ENCODE measurements at regions not wholly inside any gene's neighbourhood (a gene's known extent, or its start where the extent isn't known, plus 50 kb on each side); places are given as distances from the start of the nearest gene placed in this dataset.
"Not testable (repeated sequence)": the region's sequence is repeated elsewhere in the genome, so short reads cannot be mapped to it uniquely, and the experiment has no call there.

GRCh38 chr13:109939180-109939579 is 152.8 kb upstream of the IRS2 start:
- intact Hi-C loops (cut with DNase I): no loop called here
- H3K4me1 ChIP-seq: no peaks in the 10 kb centered on the region

GRCh38 chr13:109938255-109938936 is 152.0 kb upstream of the IRS2 start:
- DNase-seq: no peak
- intact Hi-C loops (cut with DNase I): no loop called here
- Histone ChIP-seq H3K27me3 (no peaks in the 10 kb centered on the region), H3K9ac (ENCODE audit: low read depth in 2 of 2, low read length in 2 of 2) (no peak overlapping the region), H3K9me3 (no peaks in the 10 kb centered on the region), H3K4me3 (no peak overlapping the region), H3K27ac (no peak overlapping the region), H3K4me1 (no peaks in the 10 kb centered on the region), H3K36me3 (no peaks in the 10 kb centered on the region)
- TF ChIP-seq CTCF (IDR thresholded peaks at IDR 0.05): no peak

More at GRCh38 chr13:109939180-109939579, 152.8 kb upstream of the IRS2 start:
- Histone ChIP-seq H3K4me3 (no peak overlapping the region), H3K9ac (ENCODE audit: low read depth in 2 of 2, low read length in 2 of 2) (no peak overlapping the region), H3K27ac (no peak overlapping the region), H3K9me3 (no peaks in the 10 kb centered on the region), H3K27me3 (no peaks in the 10 kb centered on the region), H3K36me3 (no peaks in the 10 kb centered on the region)
- TF ChIP-seq CTCF (IDR thresholded peaks at IDR 0.05): no peak
- DNase-seq: no peak

GRCh38 chr13:109934520-109934919 is 148.1 kb upstream of the IRS2 start:
- intact Hi-C loops (cut with DNase I): not testable (repeated sequence)

GRCh38 chr13:109933476-109933875 is 147.1 kb upstream of the IRS2 start:
- no peak overlapping the region for H3K9ac ChIP-seq (ENCODE audit: low read depth in 2 of 2, low read length in 2 of 2)
- H3K4me3 ChIP-seq: no peak overlapping the region
- no peak overlapping the region for H3K27ac ChIP-seq
- no peaks in the 10 kb centered on the region for H3K36me3 ChIP-seq
- TF ChIP-seq CTCF (IDR thresholded peaks at IDR 0.05): no peak
- intact Hi-C loops (cut with DNase I): no loop called here
- no peak for DNase-seq
- H3K4me1 ChIP-seq: no peaks in the 10 kb centered on the region
- no peaks in the 10 kb centered on the region for H3K9me3 ChIP-seq
- H3K27me3 ChIP-seq: no peaks in the 10 kb centered on the region

More at GRCh38 chr13:109934520-109934919, 148.1 kb upstream of the IRS2 start:
- not testable (repeated sequence) for H3K4me3 ChIP-seq; H3K27me3 ChIP-seq; H3K9me3 ChIP-seq; H3K27ac ChIP-seq; H3K36me3 ChIP-seq; DNase-seq; H3K9ac ChIP-seq (ENCODE audit: low read depth in 2 of 2, low read length in 2 of 2); H3K4me1 ChIP-seq

GRCh38 chr13:109924376-109924775 is 138.0 kb upstream of the IRS2 start:
- Histone ChIP-seq H3K9me3 (no peaks in the 10 kb centered on the region), H3K27ac (no peak overlapping the region), H3K27me3 (no peaks in the 10 kb centered on the region), H3K4me1 (no peaks in the 10 kb centered on the region), H3K9ac (ENCODE audit: low read depth in 2 of 2, low read length in 2 of 2) (no peak overlapping the region), H3K36me3 (no peaks in the 10 kb centered on the region), H3K4me3 (no peak overlapping the region)
- intact Hi-C loops (cut with DNase I): no loop called here
- DNase-seq: no peak
- no peak for TF ChIP-seq CTCF (IDR thresholded peaks at IDR 0.05)

- intact Hi-C loops (cut with DNase I): no loop called here
- H3K27ac ChIP-seq: no peak overlapping the region
- no peak for DNase-seq
- no peaks in the 10 kb centered on the region for H3K4me1 ChIP-seq
- no peaks in the 10 kb centered on the region for H3K36me3 ChIP-seq
- H3K4me3 ChIP-seq: no peak overlapping the region
- H3K27me3 ChIP-seq: no peaks in the 10 kb centered on the region
- no peaks in the 10 kb centered on the region for H3K9me3 ChIP-seq
- no peak for TF ChIP-seq CTCF (IDR thresholded peaks at IDR 0.05)
- no peak overlapping the region for H3K9ac ChIP-seq (ENCODE audit: low read depth in 2 of 2, low read length in 2 of 2)
Measured at GRCh38 chr13:109922518-109922917, 136.1 kb upstream of the IRS2 start.
